HEK293 (cell line): ENCODE measurements at regions not wholly inside any gene's neighbourhood (a gene's known extent, or its start where the extent isn't known, plus 50 kb on each side); places are given as distances from the start of the nearest gene placed in this dataset.

Experiments used
- CTCF ChIA-PET: fragments of 350-600 bp; formaldehyde crosslinking; extraction: SDS; loops from one replicate; lab custom pipeline; 2021; ENCODE audit warnings: antibody characterized with exemption; lab: Yijun Ruan, JAX
- POLR2A ChIA-PET: fragments of 300-600 bp; formaldehyde crosslinking; extraction: SDS; loops from one replicate; lab custom pipeline; 2020; ENCODE audit warnings: antibody characterized with exemption, inconsistent platforms; lab: Yijun Ruan, JAX
- H3K27ac ChIP-seq: fragments of 200-500 bp; sonication (Bioruptor generic); 2 replicates; pipeline ENCODE4 v1.5.1; 2014; ENCODE audit warnings: low read depth, low read length, control low read depth, inconsistent platforms; ENCODE audit errors: extremely low read depth
- H3K36me3 ChIP-seq, 2 experiments: fragments of 200-500 bp in 1 of 2; sonication (Bioruptor generic) in 1 of 2; 1 replicate in 1 of 2; 2 replicates in 1 of 2; pipeline ENCODE4 v1.5.1; 2014 to 2017; ENCODE audit warnings: inconsistent platforms in 2 of 2, low read length in 2 of 2; ENCODE audit not compliant: control insufficient read depth in 2 of 2, insufficient read depth in 1 of 2
- H3K4me1 ChIP-seq: fragments of 200-500 bp; sonication (Bioruptor generic); 2 replicates; pipeline ENCODE4 v1.5.1; 2014; ENCODE audit warnings: mild to moderate bottlenecking, low read length, inconsistent platforms; ENCODE audit not compliant: control insufficient read depth, insufficient read depth
- H3K4me3 ChIP-seq: 2 replicates; pipeline ENCODE4 v1.5.1; 2011; ENCODE audit warnings: low read depth, mild to moderate bottlenecking, control low read depth, low read length, moderate library complexity
- H3K9me3 ChIP-seq: fragments of 200-500 bp; sonication (Bioruptor generic); 2 replicates; pipeline ENCODE4 v1.5.1; 2014; ENCODE audit warnings: low read depth, low read length, inconsistent platforms; ENCODE audit not compliant: control insufficient read depth, insufficient read depth
- BCL11B ChIP-seq: fragments of 450-650 bp; formaldehyde crosslinking; IDR thresholded peaks from 2 replicates; pipeline ENCODE4 v1.5.1; 2016; ENCODE audit warnings: low read depth, missing biosample characterization, missing genetic modification characterization
- EGR2 ChIP-seq: fragments of 450-650 bp; formaldehyde crosslinking; IDR thresholded peaks from 2 replicates; pipeline ENCODE4 v1.5.1; 2016; ENCODE audit warnings: low read depth, missing biosample characterization, missing genetic modification characterization
- GFI1B ChIP-seq: fragments of 450-650 bp; formaldehyde crosslinking; IDR thresholded peaks from 2 replicates; pipeline ENCODE4 v1.5.1; 2016; ENCODE audit warnings: missing biosample characterization, missing genetic modification characterization
- HOXD13 ChIP-seq: sonication (generic); formaldehyde crosslinking; IDR thresholded peaks from 2 replicates; pipeline ENCODE4 v1.8.0; 2022; ENCODE audit warnings: missing genetic modification reagents, borderline replicate concordance
- SALL2 ChIP-seq: fragments of 450-650 bp; formaldehyde crosslinking; IDR thresholded peaks from 2 replicates; pipeline ENCODE4 v1.5.0; 2017; ENCODE audit warnings: missing biosample characterization, mild to moderate bottlenecking, missing genetic modification characterization, borderline replicate concordance
- ZBTB7A ChIP-seq: fragments of 450-650 bp; formaldehyde crosslinking; IDR thresholded peaks from 2 replicates; pipeline ENCODE4 v1.5.1; 2016; ENCODE audit warnings: low read depth, missing biosample characterization, missing genetic modification characterization
- ZEB2 ChIP-seq: fragments of 450-650 bp; formaldehyde crosslinking; IDR thresholded peaks from 2 replicates; pipeline ENCODE4 v1.5.1; 2016; ENCODE audit warnings: missing biosample characterization, missing genetic modification characterization
- ZFHX2 ChIP-seq: fragments of 450-650 bp; formaldehyde crosslinking; conservative IDR thresholded peaks from 2 replicates; pipeline ENCODE4 v1.5.1; 2016; ENCODE audit warnings: missing biosample characterization, missing genetic modification characterization
- ZFP69B ChIP-seq: fragments of 450-650 bp; formaldehyde crosslinking; IDR thresholded peaks from 2 replicates; pipeline ENCODE4 v1.5.1; 2016; ENCODE audit warnings: missing biosample characterization, missing genetic modification characterization
- ZNF211 ChIP-seq: fragments of 450-650 bp; formaldehyde crosslinking; IDR thresholded peaks from 2 replicates; pipeline ENCODE4 v1.5.1; 2016; ENCODE audit warnings: low read depth, missing biosample characterization, missing genetic modification characterization
- ZNF221 ChIP-seq: fragments of 450-650 bp; formaldehyde crosslinking; IDR thresholded peaks from 2 replicates; pipeline ENCODE4 v1.5.1; 2017; ENCODE audit warnings: missing biosample characterization, missing genetic modification characterization, borderline replicate concordance
- ZNF350 ChIP-seq: fragments of 450-650 bp; formaldehyde crosslinking; IDR thresholded peaks from 2 replicates; pipeline ENCODE4 v1.5.0; 2017; ENCODE audit warnings: missing biosample characterization, mild to moderate bottlenecking, missing genetic modification characterization
- ZNF398 ChIP-seq: fragments of 450-650 bp; formaldehyde crosslinking; IDR thresholded peaks from 2 replicates; pipeline ENCODE4 v1.5.1; 2017; ENCODE audit warnings: missing biosample characterization, missing genetic modification characterization
- ZNF404 ChIP-seq: fragments of 450-650 bp; formaldehyde crosslinking; IDR thresholded peaks from 2 replicates; pipeline ENCODE4 v1.5.1; 2017; ENCODE audit warnings: missing biosample characterization, missing genetic modification characterization
- ZNF473 ChIP-seq: fragments of 450-650 bp; formaldehyde crosslinking; IDR thresholded peaks from 2 replicates; pipeline ENCODE4 v1.5.1; 2017; ENCODE audit warnings: missing biosample characterization, missing genetic modification characterization
- ZNF555 ChIP-seq: fragments of 450-650 bp; formaldehyde crosslinking; conservative IDR thresholded peaks from 2 replicates; pipeline ENCODE4 v1.5.1; 2017; ENCODE audit warnings: missing biosample characterization, mild to moderate bottlenecking, missing genetic modification characterization, inconsistent platforms
- ZNF560 ChIP-seq: fragments of 450-650 bp; formaldehyde crosslinking; IDR thresholded peaks from 2 replicates; pipeline ENCODE4 v1.5.1; 2017; ENCODE audit warnings: missing biosample characterization, missing genetic modification characterization, borderline replicate concordance
- ZNF670 ChIP-seq: fragments of 450-650 bp; formaldehyde crosslinking; IDR thresholded peaks from 2 replicates; pipeline ENCODE4 v1.5.1; 2016; ENCODE audit warnings: missing biosample characterization, missing genetic modification characterization, low read depth
- ZNF707 ChIP-seq: fragments of 450-650 bp; formaldehyde crosslinking; IDR thresholded peaks from 2 replicates; pipeline ENCODE4 v1.5.1; 2016; ENCODE audit warnings: missing biosample characterization, missing genetic modification characterization
- ZNF776 ChIP-seq: fragments of 450-650 bp; formaldehyde crosslinking; IDR thresholded peaks from 2 replicates; pipeline ENCODE4 v1.5.0; 2017; ENCODE audit warnings: missing biosample characterization, missing genetic modification characterization, borderline replicate concordance
- TF ChIP-seq, protein P1 (sequence below): fragments of 450-650 bp; formaldehyde crosslinking; IDR thresholded peaks from 2 replicates; pipeline ENCODE4 v1.5.1; 2017; ENCODE audit warnings: missing biosample characterization, missing genetic modification characterization
- TF ChIP-seq, protein P2 (sequence below): fragments of 450-650 bp; formaldehyde crosslinking; IDR thresholded peaks from 2 replicates; pipeline ENCODE4 v1.5.1; 2016; ENCODE audit warnings: missing biosample characterization, missing genetic modification characterization

DNA sequence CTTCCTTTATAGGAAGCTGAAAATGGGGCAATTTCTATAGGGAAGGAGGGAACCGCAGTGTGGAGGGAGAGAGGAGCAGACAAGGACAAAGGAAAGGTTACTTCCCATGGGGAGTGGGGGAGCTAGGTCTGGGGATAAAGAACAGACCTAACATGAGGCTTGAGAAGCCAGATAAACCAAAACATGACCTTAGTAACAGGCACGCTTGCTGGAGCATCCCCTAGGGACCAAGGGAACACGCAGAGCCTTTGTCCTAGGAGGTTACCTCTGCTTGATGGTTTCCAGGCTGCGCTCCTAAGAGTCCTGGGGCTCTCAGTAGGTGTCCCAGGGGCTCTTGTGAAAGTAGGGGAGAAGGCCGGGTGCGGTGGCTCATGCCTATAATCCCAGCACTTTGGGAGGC lies 271.4 kb upstream of the NCAM1 start:
- Histone ChIP-seq H3K4me3 (no peak overlapping the region), H3K4me1 (no peaks in the 10 kb centered on the region), H3K9me3 (no peaks in the 10 kb centered on the region), H3K27ac (no peak overlapping the region), H3K36me3 (no peaks in the 10 kb centered on the region)
- POLR2A ChIA-PET: no interaction called here
- no peak for TF ChIP-seq EGR2
- no peak for TF ChIP-seq ZEB2 (tag by site-specific recombination)
- TF ChIP-seq ZNF404: no peak
- no peak for TF ChIP-seq ZNF221 (tag by site-specific recombination)
- no peak for TF ChIP-seq SALL2 (tag by site-specific recombination)
- no peak for TF ChIP-seq ZNF350 (tag by site-specific recombination)
- no peak for TF ChIP-seq GFI1B (tag by site-specific recombination)
- TF ChIP-seq ZNF473 (tag by site-specific recombination): no peak
- TF ChIP-seq ZNF555 (tag by site-specific recombination): no peak
- no peak for TF ChIP-seq HOXD13
- TF ChIP-seq, protein P1, sequence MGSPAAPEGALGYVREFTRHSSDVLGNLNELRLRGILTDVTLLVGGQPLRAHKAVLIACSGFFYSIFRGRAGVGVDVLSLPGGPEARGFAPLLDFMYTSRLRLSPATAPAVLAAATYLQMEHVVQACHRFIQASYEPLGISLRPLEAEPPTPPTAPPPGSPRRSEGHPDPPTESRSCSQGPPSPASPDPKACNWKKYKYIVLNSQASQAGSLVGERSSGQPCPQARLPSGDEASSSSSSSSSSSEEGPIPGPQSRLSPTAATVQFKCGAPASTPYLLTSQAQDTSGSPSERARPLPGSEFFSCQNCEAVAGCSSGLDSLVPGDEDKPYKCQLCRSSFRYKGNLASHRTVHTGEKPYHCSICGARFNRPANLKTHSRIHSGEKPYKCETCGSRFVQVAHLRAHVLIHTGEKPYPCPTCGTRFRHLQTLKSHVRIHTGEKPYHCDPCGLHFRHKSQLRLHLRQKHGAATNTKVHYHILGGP (tag by site-specific recombination): no peak
- TF ChIP-seq ZNF776 (tag by site-specific recombination): no peak
- TF ChIP-seq BCL11B (tag by site-specific recombination): no peak
- no peak for TF ChIP-seq ZNF707 (tag by site-specific recombination)
- no peak for TF ChIP-seq ZNF398
- TF ChIP-seq ZNF560 (tag by site-specific recombination): no peak
- CTCF ChIA-PET: no interaction called here

- Histone ChIP-seq H3K4me1 (no peaks in the 10 kb centered on the region), H3K36me3 (no peaks in the 10 kb centered on the region), H3K27ac (no peak overlapping the region), H3K4me3 (no peak overlapping the region), H3K9me3 (no peaks in the 10 kb centered on the region)
- TF ChIP-seq ZNF670 (tag by site-specific recombination) (no peak), ZFHX2 (tag by site-specific recombination) (no peak), ZFP69B (tag by site-specific recombination) (no peak), ZNF211 (tag by site-specific recombination) (no peak), ZBTB7A (no peak)
- TF ChIP-seq, protein P2, sequence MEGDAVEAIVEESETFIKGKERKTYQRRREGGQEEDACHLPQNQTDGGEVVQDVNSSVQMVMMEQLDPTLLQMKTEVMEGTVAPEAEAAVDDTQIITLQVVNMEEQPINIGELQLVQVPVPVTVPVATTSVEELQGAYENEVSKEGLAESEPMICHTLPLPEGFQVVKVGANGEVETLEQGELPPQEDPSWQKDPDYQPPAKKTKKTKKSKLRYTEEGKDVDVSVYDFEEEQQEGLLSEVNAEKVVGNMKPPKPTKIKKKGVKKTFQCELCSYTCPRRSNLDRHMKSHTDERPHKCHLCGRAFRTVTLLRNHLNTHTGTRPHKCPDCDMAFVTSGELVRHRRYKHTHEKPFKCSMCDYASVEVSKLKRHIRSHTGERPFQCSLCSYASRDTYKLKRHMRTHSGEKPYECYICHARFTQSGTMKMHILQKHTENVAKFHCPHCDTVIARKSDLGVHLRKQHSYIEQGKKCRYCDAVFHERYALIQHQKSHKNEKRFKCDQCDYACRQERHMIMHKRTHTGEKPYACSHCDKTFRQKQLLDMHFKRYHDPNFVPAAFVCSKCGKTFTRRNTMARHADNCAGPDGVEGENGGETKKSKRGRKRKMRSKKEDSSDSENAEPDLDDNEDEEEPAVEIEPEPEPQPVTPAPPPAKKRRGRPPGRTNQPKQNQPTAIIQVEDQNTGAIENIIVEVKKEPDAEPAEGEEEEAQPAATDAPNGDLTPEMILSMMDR: no peak
- CTCF ChIA-PET: no interaction called here
- POLR2A ChIA-PET: no interaction called here
Measured at GRCh38 chr11:112693781-112694180, 267.4 kb upstream of the NCAM1 start.
